Trophoblast cell (in vitro differentiated cells and primary cell): ENCODE measurements at regions not wholly inside any gene's neighbourhood (a gene's known extent, or its start where the extent isn't known, plus 50 kb on each side); places are given as distances from the start of the nearest gene placed in this dataset.
A peak's percentile ranks its signal among the peaks of the same experiment; 100 is the strongest.

ENCODE experiments used
- DNase-seq, 2 donors: peaks; one replicate each; pipeline ENCODE4 v3.0.0-alpha.2; 2016
- H2AFZ ChIP-seq: 2 replicates; pipeline ENCODE4 v1.6.1; 2013; ENCODE audit warnings: low read length, moderate library complexity, mild to moderate bottlenecking; ENCODE audit not compliant: insufficient read depth, poor library complexity
- H2AK5ac ChIP-seq: 2 replicates; pipeline ENCODE4 v1.6.1; 2013; ENCODE audit warnings: mild to moderate bottlenecking, low read length
- H2BK120ac ChIP-seq: 2 replicates; pipeline ENCODE4 v1.6.1; 2013; ENCODE audit warnings: low read length, mild to moderate bottlenecking, moderate library complexity; ENCODE audit not compliant: insufficient read depth, poor library complexity
- H2BK12ac ChIP-seq: 2 replicates; pipeline ENCODE4 v1.6.1; 2013; ENCODE audit warnings: mild to moderate bottlenecking, low read length, moderate library complexity
- H2BK5ac ChIP-seq: 2 replicates; pipeline ENCODE4 v1.6.1; 2013; ENCODE audit warnings: low read length, low read depth, moderate library complexity, mild to moderate bottlenecking; ENCODE audit not compliant: poor library complexity
- H3K14ac ChIP-seq: 2 replicates; pipeline ENCODE4 v1.6.1; 2013; ENCODE audit warnings: mild to moderate bottlenecking, low read length
- H3K18ac ChIP-seq: 2 replicates; pipeline ENCODE4 v1.6.1; 2013; ENCODE audit warnings: mild to moderate bottlenecking, low read length
- H3K23ac ChIP-seq: 2 replicates; pipeline ENCODE4 v1.6.1; 2013; ENCODE audit warnings: low read length
- H3K27ac ChIP-seq: 2 replicates; pipeline ENCODE4 v1.5.1; 2013; ENCODE audit warnings: low read depth, mild to moderate bottlenecking, inconsistent platforms, low read length, moderate library complexity
- H3K27me3 ChIP-seq: 2 replicates; pipeline ENCODE4 v1.6.1; 2013; ENCODE audit warnings: inconsistent platforms, mild to moderate bottlenecking, low read length, moderate library complexity; ENCODE audit not compliant: insufficient read depth
- H3K36me3 ChIP-seq, 2 experiments: 1 replicate in 1 of 2; 2 replicates in 1 of 2; pipeline ENCODE4 v1.6.1; 2013; ENCODE audit warnings: low read length in 2 of 2, mild to moderate bottlenecking in 2 of 2, moderate library complexity in 1 of 2; ENCODE audit not compliant: insufficient read depth in 2 of 2, control insufficient read depth in 1 of 2
- H3K4ac ChIP-seq: 2 replicates; pipeline ENCODE4 v1.6.1; 2013; ENCODE audit warnings: low read depth, mild to moderate bottlenecking, low read length, moderate library complexity
- H3K4me1 ChIP-seq, 2 experiments: 1 replicate in 1 of 2; 2 replicates in 1 of 2; pipeline ENCODE4 v1.6.1; 2013; ENCODE audit warnings: low read length in 2 of 2, mild to moderate bottlenecking in 2 of 2, moderate library complexity in 1 of 2; ENCODE audit not compliant: insufficient read depth in 2 of 2, control insufficient read depth in 1 of 2
- H3K4me2 ChIP-seq: 2 replicates; pipeline ENCODE4 v1.6.1; 2013; ENCODE audit warnings: inconsistent platforms, mild to moderate bottlenecking, low read length, moderate library complexity
- H3K4me3 ChIP-seq: 2 replicates; pipeline ENCODE4 v1.5.1; 2013; ENCODE audit warnings: mild to moderate bottlenecking, low read depth, low read length, inconsistent platforms
- H3K79me1 ChIP-seq: one replicate; pipeline ENCODE4 v1.6.1; 2013; ENCODE audit warnings: low read length
- H3K79me2 ChIP-seq: 2 replicates; pipeline ENCODE4 v1.6.1; 2013; ENCODE audit warnings: low read length, mild to moderate bottlenecking; ENCODE audit not compliant: control insufficient read depth, insufficient read depth, poor library complexity
- H3K9ac ChIP-seq: 2 replicates; pipeline ENCODE4 v1.6.1; 2013; ENCODE audit warnings: mild to moderate bottlenecking, low read length
- H3K9me3 ChIP-seq: 2 replicates; pipeline ENCODE4 v1.6.1; 2013; ENCODE audit warnings: low read depth, mild to moderate bottlenecking, control low read depth, inconsistent platforms, low read length; ENCODE audit not compliant: insufficient read depth
- H4K12ac ChIP-seq: 2 replicates; pipeline ENCODE4 v1.6.1; 2013; ENCODE audit warnings: low read depth, mild to moderate bottlenecking, low read length, moderate library complexity
- H4K8ac ChIP-seq: 2 replicates; pipeline ENCODE4 v1.6.1; 2013; ENCODE audit warnings: low read depth, mild to moderate bottlenecking, low read length, moderate library complexity
- H4K91ac ChIP-seq: one replicate; pipeline ENCODE4 v1.6.1; 2013; ENCODE audit warnings: low read depth, mild to moderate bottlenecking, low read length, moderate library complexity
- WGBS: extraction: QIAGEN DNeasy Blood & Tissue Kit; methylation state at CpG from one replicate; pipeline ENCODE4 v1.1.7; 2013; ENCODE audit warnings: missing lambda C conversion rate; ENCODE audit not compliant: insufficient read length, insufficient coverage; ENCODE audit errors: extremely low coverage; 5-methylcytosine and 5-hydroxymethylcytosine counted together

DNA sequence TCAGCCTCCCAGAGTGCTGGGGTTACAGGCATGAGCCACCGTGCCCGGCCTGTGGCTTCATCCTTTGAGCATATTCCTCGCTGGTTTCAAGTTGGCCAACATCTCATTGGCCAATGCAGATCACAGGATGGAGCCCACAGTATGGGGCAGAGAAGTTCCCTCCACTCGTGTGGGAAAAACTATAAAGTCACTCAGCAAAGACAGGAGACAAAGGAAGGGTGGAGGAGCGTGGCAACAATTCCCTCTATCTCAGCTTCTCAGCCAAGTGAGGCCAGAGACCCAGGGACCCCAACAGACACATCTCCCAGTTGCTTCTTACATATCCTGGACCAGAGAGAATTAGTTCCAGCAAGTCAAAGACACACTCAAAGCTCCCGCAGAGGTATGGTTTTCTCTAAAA, 184.6 kb upstream of the SOX1 start:
- no CpG with 5 or more reads among the region's 6 CpGs for WGBS
- H3K9me3 ChIP-seq, result peaks cover 3% of the 10 kb centered on the region
- no peaks in the 10 kb centered on the region for H3K36me3 ChIP-seq
- H4K8ac ChIP-seq, result no peak overlapping the region
- H2BK120ac ChIP-seq, result no peak overlapping the region
- H3K14ac ChIP-seq, result no peak overlapping the region
- no peak overlapping the region for H3K23ac ChIP-seq
- H4K91ac ChIP-seq, result no peak overlapping the region
- no peak overlapping the region for H3K18ac ChIP-seq
- no peaks in the 10 kb centered on the region for H3K27me3 ChIP-seq
- H2AK5ac ChIP-seq, result no peak overlapping the region
- no peaks in the 10 kb centered on the region for H3K79me2 ChIP-seq
- H3K79me1 ChIP-seq, result no peaks in the 10 kb centered on the region
- no peak overlapping the region for H2BK12ac ChIP-seq
- no peak overlapping the region for H3K4me2 ChIP-seq
- H2AFZ ChIP-seq, result no peak overlapping the region
- H3K4me1 ChIP-seq, result no peaks in the 10 kb centered on the region
- DNase-seq, result no peak
- H3K4me3 ChIP-seq, result no peak overlapping the region
- H3K9ac ChIP-seq, result no peak overlapping the region
- no peak overlapping the region for H2BK5ac ChIP-seq
- no peak overlapping the region for H4K12ac ChIP-seq
- no peak overlapping the region for H3K27ac ChIP-seq
- no peak overlapping the region for H3K4ac ChIP-seq

DNA sequence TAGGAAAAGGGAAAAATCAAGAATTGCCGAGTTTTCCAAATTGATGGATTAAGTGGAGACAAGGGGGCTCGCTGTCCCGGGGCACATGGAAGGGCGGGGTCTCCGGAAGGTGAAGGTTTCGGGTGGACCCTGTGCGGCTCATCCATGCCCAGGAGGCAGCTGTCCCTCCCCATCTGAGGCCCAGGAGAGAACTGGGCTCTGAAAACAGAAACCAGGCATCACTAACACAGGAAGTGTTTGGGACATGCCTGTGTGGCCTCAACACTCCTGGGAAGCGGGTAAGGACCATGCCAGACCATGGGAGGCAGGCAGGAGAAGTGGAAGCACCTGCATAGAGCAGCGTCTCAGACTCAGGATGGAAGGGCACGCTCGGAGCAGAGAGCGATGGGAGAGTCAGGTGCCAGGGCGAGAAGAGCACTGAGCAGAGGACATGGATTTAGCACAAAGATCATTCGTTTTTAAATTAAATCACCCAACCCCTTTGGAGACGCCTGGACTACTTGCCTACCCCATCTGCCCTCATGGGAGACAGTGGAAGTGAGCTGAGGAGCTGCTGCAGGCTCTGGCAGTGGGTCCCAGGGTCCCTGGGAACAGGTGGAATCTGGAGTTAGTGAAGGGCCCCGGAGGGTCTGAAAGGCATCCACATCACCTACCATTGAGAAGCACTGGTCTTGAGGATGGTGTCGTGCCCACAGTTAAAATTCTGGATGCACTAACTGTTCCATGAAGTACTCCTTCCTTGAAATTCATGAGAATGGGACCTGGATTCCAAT, 183.2 kb upstream of the SOX1 start:
- no peak for DNase-seq
- H4K91ac ChIP-seq, result no peak overlapping the region
- no peak overlapping the region for H2AFZ ChIP-seq
- H3K79me2 ChIP-seq, result no peaks in the 10 kb centered on the region
- no peak overlapping the region for H3K18ac ChIP-seq
- no peaks in the 10 kb centered on the region for H3K27me3 ChIP-seq
- no peak overlapping the region for H4K12ac ChIP-seq
- H2BK12ac ChIP-seq, result no peak overlapping the region
- no peaks in the 10 kb centered on the region for H3K36me3 ChIP-seq
- no peak overlapping the region for H3K27ac ChIP-seq
- no peak overlapping the region for H3K14ac ChIP-seq
- H3K79me1 ChIP-seq, result no peaks in the 10 kb centered on the region
- H4K8ac ChIP-seq, result no peak overlapping the region
- H3K4me2 ChIP-seq, result no peak overlapping the region
- peaks cover 3% of the 10 kb centered on the region for H3K9me3 ChIP-seq
- no peaks in the 10 kb centered on the region for H3K4me1 ChIP-seq
- H2BK5ac ChIP-seq, result no peak overlapping the region
- H3K23ac ChIP-seq, result no peak overlapping the region
- no CpG with 5 or more reads among the region's 17 CpGs for WGBS
- H3K9ac ChIP-seq, result no peak overlapping the region
- no peak overlapping the region for H2AK5ac ChIP-seq
- no peak overlapping the region for H3K4me3 ChIP-seq
- H2BK120ac ChIP-seq, result no peak overlapping the region
- H3K4ac ChIP-seq, result no peak overlapping the region

DNA sequence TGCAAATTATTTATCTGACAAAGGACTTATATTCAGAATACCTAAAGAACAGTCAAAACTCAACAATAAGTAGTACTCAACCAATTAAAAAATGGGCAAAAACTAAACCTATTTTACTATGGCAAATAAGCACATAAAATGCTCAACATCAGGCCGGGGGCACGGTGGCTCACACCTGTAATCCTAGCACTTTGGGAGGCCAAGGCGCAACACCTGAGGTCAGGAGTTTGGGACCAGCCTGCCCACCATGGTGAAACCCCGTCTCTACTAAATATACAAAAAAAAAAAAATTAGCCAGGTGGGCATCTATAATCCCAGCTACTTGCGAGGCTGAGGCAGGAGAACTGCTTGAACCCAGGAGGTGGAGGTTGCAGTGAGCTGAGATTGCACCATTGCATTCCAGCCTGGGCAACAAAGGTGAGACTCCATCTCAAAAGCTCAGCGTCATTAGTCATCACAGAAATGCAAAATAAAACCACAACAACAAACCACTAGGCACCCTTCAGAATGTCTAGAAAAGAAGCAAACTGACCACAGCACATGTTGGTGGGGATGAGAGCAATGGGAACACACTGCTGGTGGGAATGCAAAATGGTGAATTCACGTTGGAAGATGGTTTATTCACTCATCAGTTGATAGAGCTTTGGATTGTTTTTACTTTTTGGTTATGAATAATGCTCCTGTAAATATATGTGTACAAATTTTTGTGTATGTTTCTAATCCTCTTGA, 180.6 kb upstream of the SOX1 start:
- no peak overlapping the region for H4K8ac ChIP-seq
- no peak overlapping the region for H3K9ac ChIP-seq
- H3K79me1 ChIP-seq, result no peaks in the 10 kb centered on the region
- H3K9me3 ChIP-seq, result peaks cover 3% of the 10 kb centered on the region
- H3K36me3 ChIP-seq, result no peaks in the 10 kb centered on the region
- no peak overlapping the region for H3K4me3 ChIP-seq
- no peak overlapping the region for H2AFZ ChIP-seq
- H2BK120ac ChIP-seq, result no peak overlapping the region
- no peak overlapping the region for H3K4me2 ChIP-seq
- no peak overlapping the region for H2AK5ac ChIP-seq
- no peak overlapping the region for H3K27ac ChIP-seq
- H3K4ac ChIP-seq, result no peak overlapping the region
- H3K4me1 ChIP-seq, result no peaks in the 10 kb centered on the region
- H3K23ac ChIP-seq, result no peak overlapping the region
- H3K27me3 ChIP-seq, result no peaks in the 10 kb centered on the region
- H4K91ac ChIP-seq, result no peak overlapping the region
- H3K79me2 ChIP-seq, result no peaks in the 10 kb centered on the region
- H2BK12ac ChIP-seq, result no peak overlapping the region
- H3K14ac ChIP-seq, result no peak overlapping the region
- no peak overlapping the region for H2BK5ac ChIP-seq
- no peak overlapping the region for H4K12ac ChIP-seq
- H3K18ac ChIP-seq, result no peak overlapping the region
- no CpG with 5 or more reads among the region's 7 CpGs for WGBS
- DNase-seq, result no peak

DNA sequence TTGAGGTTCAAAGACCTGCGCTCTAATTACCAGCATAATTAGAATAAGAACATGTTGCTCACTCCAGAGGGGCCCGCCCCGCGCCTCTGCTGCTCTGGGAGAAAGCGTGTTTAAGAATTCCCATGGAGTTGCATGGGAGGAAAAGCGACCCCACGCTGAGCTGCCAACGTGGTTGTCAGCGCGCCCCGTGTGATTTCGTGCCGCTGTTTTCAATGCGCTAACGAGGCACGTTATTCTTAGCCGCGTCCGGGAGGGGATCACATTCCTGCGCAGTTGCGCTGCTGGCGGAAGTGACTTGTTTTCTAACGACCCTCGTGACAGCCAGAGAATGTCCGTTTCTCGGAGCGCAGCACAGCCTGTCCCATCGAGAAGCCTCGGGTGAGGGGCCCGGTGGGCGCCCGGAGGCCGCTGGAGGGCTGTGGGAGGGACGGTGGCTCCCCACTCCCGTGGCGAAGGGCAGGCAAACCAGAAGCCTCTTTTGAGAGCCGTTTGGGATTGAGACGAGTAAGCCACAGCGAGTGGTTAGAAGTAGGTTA, 173.8 kb upstream of the SOX1 start:
- H3K4me3 ChIP-seq, result peak overlapping the region; percentile 41
- peaks cover 9% of the 10 kb centered on the region in 2 experiments for H3K4me1 ChIP-seq
- H4K12ac ChIP-seq, result peak overlapping the region; percentile 28
- H3K79me1 ChIP-seq, result peaks cover 6% of the 10 kb centered on the region
- no peaks in the 10 kb centered on the region for H3K36me3 ChIP-seq
- no peak overlapping the region for H3K4ac ChIP-seq
- no peak overlapping the region for H2AK5ac ChIP-seq
- peaks cover 2% of the 10 kb centered on the region for H3K9me3 ChIP-seq
- H2BK12ac ChIP-seq, result no peak overlapping the region
- H3K18ac ChIP-seq, result no peak overlapping the region
- H4K91ac ChIP-seq, result peak overlapping the region; percentile 16
- peak overlapping the region; percentile 57 for H4K8ac ChIP-seq
- H2BK120ac ChIP-seq, result no peak overlapping the region
- no peaks in the 10 kb centered on the region for H3K79me2 ChIP-seq
- no peaks in the 10 kb centered on the region for H3K27me3 ChIP-seq
- H2AFZ ChIP-seq, result peak overlapping the region; percentile 62
- H3K14ac ChIP-seq, result no peak overlapping the region
- H3K27ac ChIP-seq, result no peak overlapping the region
- no peak overlapping the region for H3K23ac ChIP-seq
- no peak for DNase-seq
- no peak overlapping the region for H2BK5ac ChIP-seq
- H3K9ac ChIP-seq, result no peak overlapping the region
- WGBS, result no CpG with 5 or more reads among the region's 39 CpGs
- H3K4me2 ChIP-seq, result peak overlapping the region; percentile 85
